Thoracic aorta (tissue), 2 donors: ENCODE measurements at regions not wholly inside any gene's neighbourhood (a gene's known extent, or its start where the extent isn't known, plus 50 kb on each side); places are given as distances from the start of the nearest gene placed in this dataset.

Experiments used
- ATAC-seq: fragments of 150-250 bp; one replicate; pipeline ENCODE4 v1.8.0; 2017; ENCODE audit warnings: low read depth; ENCODE audit not compliant: insufficient number of reproducible peaks, low FRiP score
- DNase-seq: peaks from one replicate; pipeline ENCODE4 v3.0.0-alpha.2; 2020; ENCODE audit warnings: low spot score
- H3K27ac ChIP-seq, 2 donors: fragments of 200-600 bp; sonication (generic); 1 replicate in 1 of 2; 2 replicates in 1 of 2; pipeline ENCODE4 v1.5.1; 2016; ENCODE audit warnings: mild to moderate bottlenecking in 2 of 2, moderate library complexity in 2 of 2
- H3K27me3 ChIP-seq: fragments of 200-600 bp; sonication (generic); replicated peaks from 2 replicates; pipeline ENCODE4 v1.6.0; 2016; ENCODE audit warnings: mild to moderate bottlenecking; ENCODE audit not compliant: insufficient read depth
- H3K36me3 ChIP-seq: fragments of 200-600 bp; sonication (generic); one replicate; pipeline ENCODE4 v1.5.1; 2016
- H3K4me1 ChIP-seq, 2 donors: fragments of 200-600 bp; sonication (generic); 1 replicate in 1 of 2; 2 replicates in 1 of 2; pipeline versions ENCODE4 v1.5.1 to v1.6.0; 2016; ENCODE audit warnings: low read depth in 2 of 2, mild to moderate bottlenecking in 1 of 2; ENCODE audit not compliant: control insufficient read depth in 1 of 2
- H3K4me3 ChIP-seq: fragments of 200-600 bp; sonication (generic); 2 replicates; pipeline ENCODE4 v1.5.1; 2016; ENCODE audit warnings: mild to moderate bottlenecking
- H3K9me3 ChIP-seq: fragments of 200-600 bp; sonication (generic); 2 replicates; pipeline ENCODE4 v1.5.1; 2016
- TF ChIP-seq, protein P1 (sequence below): fragments of 200-600 bp; sonication (generic); IDR thresholded peaks from one replicate; pipeline ENCODE4 v1.5.1; 2019; ENCODE audit warnings: antibody characterized with exemption

DNA sequence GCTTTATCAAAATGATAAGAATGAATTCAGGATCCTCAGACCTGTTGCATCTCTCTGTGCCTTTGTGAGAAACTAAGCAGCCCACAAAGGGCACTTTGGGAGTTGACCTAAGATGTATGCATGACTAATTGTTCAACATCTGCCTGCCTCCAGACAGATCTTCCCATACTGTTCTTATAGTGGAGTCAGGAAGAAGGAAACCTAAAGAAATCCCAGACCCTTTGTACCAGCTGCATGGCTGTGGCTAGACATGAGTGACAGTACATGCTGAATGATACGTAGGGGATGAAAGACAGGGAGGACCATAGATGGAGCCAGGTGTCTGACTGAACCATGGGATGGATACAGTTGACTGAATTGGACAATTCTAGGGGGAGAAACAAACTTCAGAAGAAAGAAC, 148.7 kb upstream of the PCGF5 start:
- no peak for DNase-seq
- Histone ChIP-seq H3K36me3 (no peaks in the 10 kb centered on the region), H3K27ac (no peak overlapping the region), H3K4me3 (no peak overlapping the region), H3K4me1 (peaks cover 6 to 14% of the 10 kb centered on the region in 2 donors), H3K27me3 (no peaks in the 10 kb centered on the region), H3K9me3 (no peaks in the 10 kb centered on the region)
- no peak for ATAC-seq
- TF ChIP-seq, protein P1, sequence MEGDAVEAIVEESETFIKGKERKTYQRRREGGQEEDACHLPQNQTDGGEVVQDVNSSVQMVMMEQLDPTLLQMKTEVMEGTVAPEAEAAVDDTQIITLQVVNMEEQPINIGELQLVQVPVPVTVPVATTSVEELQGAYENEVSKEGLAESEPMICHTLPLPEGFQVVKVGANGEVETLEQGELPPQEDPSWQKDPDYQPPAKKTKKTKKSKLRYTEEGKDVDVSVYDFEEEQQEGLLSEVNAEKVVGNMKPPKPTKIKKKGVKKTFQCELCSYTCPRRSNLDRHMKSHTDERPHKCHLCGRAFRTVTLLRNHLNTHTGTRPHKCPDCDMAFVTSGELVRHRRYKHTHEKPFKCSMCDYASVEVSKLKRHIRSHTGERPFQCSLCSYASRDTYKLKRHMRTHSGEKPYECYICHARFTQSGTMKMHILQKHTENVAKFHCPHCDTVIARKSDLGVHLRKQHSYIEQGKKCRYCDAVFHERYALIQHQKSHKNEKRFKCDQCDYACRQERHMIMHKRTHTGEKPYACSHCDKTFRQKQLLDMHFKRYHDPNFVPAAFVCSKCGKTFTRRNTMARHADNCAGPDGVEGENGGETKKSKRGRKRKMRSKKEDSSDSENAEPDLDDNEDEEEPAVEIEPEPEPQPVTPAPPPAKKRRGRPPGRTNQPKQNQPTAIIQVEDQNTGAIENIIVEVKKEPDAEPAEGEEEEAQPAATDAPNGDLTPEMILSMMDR = no peak

DNA sequence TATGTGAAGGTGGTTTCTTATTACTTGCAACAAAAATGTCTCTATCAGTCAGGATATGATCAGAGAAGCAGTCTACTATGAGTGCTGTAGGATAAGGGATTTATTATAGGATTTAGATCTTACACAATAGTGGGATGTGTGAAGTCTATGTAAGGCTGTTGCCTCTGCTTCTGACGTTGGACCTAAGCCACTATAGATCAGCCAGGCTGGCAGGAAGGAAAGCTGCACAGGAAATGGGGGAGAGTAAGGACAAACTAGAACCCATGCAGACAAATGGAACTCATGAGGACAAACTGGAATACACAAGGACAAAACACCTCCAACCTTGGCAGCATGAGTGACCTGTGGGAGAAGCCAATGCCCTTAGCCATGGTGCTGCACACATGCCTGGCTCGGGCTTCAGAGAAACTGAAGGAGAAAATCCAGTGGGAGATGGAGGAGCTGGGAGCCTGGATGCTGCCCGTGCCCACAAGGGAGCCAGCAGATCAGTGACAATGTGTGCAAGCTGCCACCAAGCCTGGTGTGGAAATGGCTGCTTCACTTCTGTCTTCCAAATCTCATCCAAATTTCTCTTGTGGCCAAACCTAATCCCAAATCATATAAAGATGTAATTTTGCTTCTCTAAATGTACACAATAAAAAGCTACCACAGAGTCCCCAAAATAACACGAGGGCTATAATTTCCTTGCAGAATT, 147.0 kb upstream of the PCGF5 start:
- TF ChIP-seq, protein P1 = no peak
- Histone ChIP-seq H3K4me1 (peaks cover 12 to 29% of the 10 kb centered on the region in 2 donors), H3K36me3 (no peaks in the 10 kb centered on the region), H3K4me3 (no peak overlapping the region), H3K9me3 (no peaks in the 10 kb centered on the region), H3K27ac (no peak overlapping the region), H3K27me3 (no peaks in the 10 kb centered on the region)
- ATAC-seq (no peak), DNase-seq (no peak)

DNA sequence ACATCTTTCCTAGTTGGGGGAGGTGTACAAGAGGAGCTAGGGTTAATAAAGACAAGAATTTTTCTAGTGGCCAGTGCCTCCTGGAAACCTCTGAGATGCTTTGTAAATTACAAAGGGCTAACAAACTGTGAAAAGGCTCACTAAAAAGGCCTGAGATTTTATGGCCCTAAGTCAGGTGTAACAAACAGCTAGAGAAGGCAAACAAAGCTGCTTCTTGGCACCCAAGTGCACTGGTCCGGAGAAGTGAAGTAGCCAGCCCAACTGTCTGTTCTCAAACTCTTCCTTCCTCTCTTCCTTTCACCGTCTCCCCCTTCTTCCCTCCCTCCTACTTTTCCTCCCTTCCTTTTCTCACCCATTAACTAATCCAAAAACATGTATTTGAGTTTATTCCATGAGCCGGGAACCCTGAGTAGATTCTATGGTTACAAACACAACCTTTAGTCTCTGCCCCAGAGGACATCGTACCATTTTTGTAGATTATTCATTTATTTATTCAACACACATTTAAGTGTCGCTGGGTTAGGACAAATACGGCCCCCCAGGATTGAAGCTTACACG, 143.4 kb upstream of the PCGF5 start:
- TF ChIP-seq, protein P1 = no peak
- Histone ChIP-seq H3K4me3 (peak overlapping the region; percentile 40), H3K27ac (peak overlapping the region; percentile 95 to 97), H3K4me1 (peaks cover 18 to 39% of the 10 kb centered on the region in 2 donors), H3K9me3 (no peaks in the 10 kb centered on the region), H3K27me3 (no peaks in the 10 kb centered on the region), H3K36me3 (no peaks in the 10 kb centered on the region)
- no peak for ATAC-seq
- no peak for DNase-seq

DNA sequence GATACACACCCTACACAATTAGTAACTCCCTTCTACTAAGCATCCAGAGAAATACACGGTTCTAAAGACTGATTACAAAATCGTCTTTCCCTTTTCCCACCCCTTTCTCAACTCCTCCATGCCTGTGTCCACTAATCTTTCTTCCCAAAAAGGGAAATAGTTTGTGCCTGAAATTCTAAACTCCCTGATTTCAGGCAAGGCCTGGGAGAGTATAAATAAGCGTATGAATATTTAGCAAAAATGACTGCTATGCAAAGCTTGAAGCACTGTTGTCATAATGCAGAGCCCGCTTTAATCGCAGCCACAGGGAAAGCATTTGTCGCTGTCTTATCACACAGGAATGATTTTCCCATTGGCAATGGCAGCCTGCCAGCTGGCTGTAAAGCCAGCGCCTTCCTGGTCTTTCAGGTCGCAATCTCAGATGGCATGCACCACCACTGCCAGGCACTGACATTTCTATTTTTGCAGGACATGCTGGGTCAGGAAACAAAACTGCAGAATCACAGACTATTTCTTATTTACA, 142.9 kb upstream of the PCGF5 start:
- peak; percentile 81 for ATAC-seq
- TF ChIP-seq, protein P1 = no peak
- H3K36me3 ChIP-seq = no peaks in the 10 kb centered on the region
- peaks cover 18 to 39% of the 10 kb centered on the region in 2 donors for H3K4me1 ChIP-seq
- no peaks in the 10 kb centered on the region for H3K9me3 ChIP-seq
- peak; percentile 57 for DNase-seq
- H3K4me3 ChIP-seq = peak overlapping the region; percentile 40
- H3K27me3 ChIP-seq = no peaks in the 10 kb centered on the region
- peak overlapping the region; percentile 95 to 97 for H3K27ac ChIP-seq

DNA sequence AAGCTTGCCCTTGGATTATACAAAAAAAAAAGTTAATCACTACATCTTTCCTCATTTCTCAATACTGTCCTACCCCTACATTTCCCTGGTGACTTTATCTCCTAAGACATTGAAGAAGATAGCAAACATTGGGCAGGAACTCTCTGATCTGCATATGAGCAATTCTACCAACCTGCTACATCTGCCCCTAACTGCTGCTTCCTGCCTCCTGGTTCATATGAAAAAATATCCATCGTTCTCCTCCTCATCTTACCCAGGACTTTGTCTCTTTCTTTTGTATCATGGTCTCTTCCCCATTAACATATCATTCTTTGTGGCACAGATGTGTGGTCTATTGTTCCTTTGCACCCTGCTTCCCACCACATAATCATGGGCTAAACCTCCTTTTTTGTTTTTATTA, 139.7 kb upstream of the PCGF5 start:
- H3K9me3 ChIP-seq = no peaks in the 10 kb centered on the region
- H3K36me3 ChIP-seq = no peaks in the 10 kb centered on the region
- TF ChIP-seq, protein P1 = no peak
- H3K27me3 ChIP-seq = no peaks in the 10 kb centered on the region
- DNase-seq (no peak), ATAC-seq (no peak)
- no peak overlapping the region for H3K27ac ChIP-seq
- no peak overlapping the region for H3K4me3 ChIP-seq
- H3K4me1 ChIP-seq = peaks cover 18 to 35% of the 10 kb centered on the region in 2 donors
